ENCODE measurements at regions not wholly inside any gene's neighbourhood (a gene's known extent, or its start where the extent isn't known, plus 50 kb on each side); places are given as distances from the start of the nearest gene placed in this dataset.
A peak's percentile ranks its signal among the peaks of the same experiment; 100 is the strongest.
"Not testable (repeated sequence)": the region's sequence is repeated elsewhere in the genome, so short reads cannot be mapped to it uniquely, and the experiment has no call there.

- DNase-seq (ENCODE audit: low read depth) = no peak
- no peak for TF ChIP-seq CTCF (conservative IDR thresholded peaks at IDR 0.05; ENCODE audit: control insufficient read depth, insufficient read depth, low read depth, low read length)
Measured at GRCh38 chr5:72587661-72588308, 80.6 kb upstream of the ZNF366 start.

GRCh38 chr5:72586788-72587530, 79.7 kb upstream of the ZNF366 start:
- no peak overlapping the region for H3K4me3 ChIP-seq (ENCODE audit: control insufficient read depth, low read depth, low read length)
- no peak for TF ChIP-seq CTCF (conservative IDR thresholded peaks at IDR 0.05; ENCODE audit: control insufficient read depth, insufficient read depth, low read depth, low read length)
- DNase-seq (ENCODE audit: low read depth) = no peak

More at GRCh38 chr5:72587661-72588308, 80.6 kb upstream of the ZNF366 start:
- no peak overlapping the region for H3K4me3 ChIP-seq (ENCODE audit: control insufficient read depth, low read depth, low read length)

- peak; percentile 83 for DNase-seq (ENCODE audit: low read depth)
- H3K4me3 ChIP-seq (ENCODE audit: control insufficient read depth, low read depth, low read length) = no peak overlapping the region
- peak; percentile 17 for TF ChIP-seq CTCF (conservative IDR thresholded peaks at IDR 0.05; ENCODE audit: control insufficient read depth, insufficient read depth, low read depth, low read length)
Measured at GRCh38 chr5:72584466-72584865, 77.3 kb upstream of the ZNF366 start.

- DNase-seq (ENCODE audit: low read depth); H3K4me3 ChIP-seq (ENCODE audit: control insufficient read depth, low read depth, low read length): not testable (repeated sequence)
Measured at GRCh38 chr5:72579290-72579689, 72.1 kb upstream of the ZNF366 start.

- no peak overlapping the region for H3K4me3 ChIP-seq (ENCODE audit: control insufficient read depth, low read depth, low read length)
- TF ChIP-seq CTCF (conservative IDR thresholded peaks at IDR 0.05; ENCODE audit: control insufficient read depth, insufficient read depth, low read depth, low read length) = no peak
- DNase-seq (ENCODE audit: low read depth) = no peak
Measured at GRCh38 chr5:72572236-72572765, 65.1 kb upstream of the ZNF366 start.

GRCh38 chr5:72569408-72569944, 62.3 kb upstream of the ZNF366 start:
- no peak overlapping the region for H3K4me3 ChIP-seq (ENCODE audit: control insufficient read depth, low read depth, low read length)
- DNase-seq (ENCODE audit: low read depth) = no peak
- TF ChIP-seq CTCF (conservative IDR thresholded peaks at IDR 0.05; ENCODE audit: control insufficient read depth, insufficient read depth, low read depth, low read length) = no peak

- DNase-seq (ENCODE audit: low read depth) = no peak
- no peak for TF ChIP-seq CTCF (conservative IDR thresholded peaks at IDR 0.05; ENCODE audit: control insufficient read depth, insufficient read depth, low read depth, low read length)
- H3K4me3 ChIP-seq (ENCODE audit: control insufficient read depth, low read depth, low read length) = no peak overlapping the region
Measured at GRCh38 chr5:72566746-72567145, 59.5 kb upstream of the ZNF366 start.
